B cell (primary cell): ENCODE measurements at regions not wholly inside any gene's neighbourhood (a gene's known extent, or its start where the extent isn't known, plus 50 kb on each side); places are given as distances from the start of the nearest gene placed in this dataset.

Source experiments
- ATAC-seq: fragments of 200-7000 bp; cut with Tn5 transposase; one replicate; pipeline ENCODE4 v1.10.0; 2021; ENCODE audit warnings: low read depth, mild to moderate bottlenecking, moderate number of reproducible peaks, moderate library complexity
- CTCF ChIA-PET: fragments of 350-600 bp; sonication (Branson Sonifier 250); formaldehyde crosslinking; loops from one replicate; lab custom pipeline; 2021; ENCODE audit warnings: antibody characterized with exemption, inconsistent platforms; lab: Charles Lee
- POLR2A ChIA-PET: fragments of 350-600 bp; sonication (Branson Sonifier 250); formaldehyde crosslinking; loops from one replicate; lab custom pipeline; 2021; ENCODE audit warnings: antibody characterized with exemption; lab: Charles Lee
- DNase-seq: peaks from one replicate; pipeline ENCODE4 v3.0.0; 2013
- H2AFZ ChIP-seq: 2 replicates; pipeline ENCODE4 v1.6.1; 2012; ENCODE audit warnings: mild to moderate bottlenecking, low read depth, low read length; ENCODE audit not compliant: insufficient read depth, poor library complexity, severe bottlenecking
- H3K27ac ChIP-seq, 2 donors: 1 replicate in 1 of 2; 2 replicates in 1 of 2; pipeline ENCODE4 v1.5.1; 2012 to 2013; ENCODE audit warnings: low read length in 2 of 2, mild to moderate bottlenecking in 2 of 2, moderate library complexity in 1 of 2
- H3K27me3 ChIP-seq, 4 experiments: fragments of 200-600 bp in 1 of 4; sonication (generic) in 1 of 4; replicated peaks in 1 of 4; 1 replicate in 2 of 4; 2 replicates in 2 of 4; pipeline versions ENCODE4 v1.6.1 to v1.7.0; 2013 to 2016; ENCODE audit warnings: low read length in 3 of 4, mild to moderate bottlenecking in 2 of 4, mixed read lengths in 1 of 4, moderate library complexity in 1 of 4; ENCODE audit not compliant: insufficient read depth in 4 of 4, control insufficient read depth in 3 of 4; ENCODE audit errors: control extremely low read depth in 1 of 4
- H3K36me3 ChIP-seq, 2 experiments: replicated peaks in 1 of 2; 1 replicate in 1 of 2; 2 replicates in 1 of 2; pipeline versions ENCODE4 v1.6.1 to v1.7.1; 2013; ENCODE audit warnings: low read length in 1 of 2; ENCODE audit not compliant: insufficient read depth in 2 of 2, control insufficient read depth in 1 of 2; ENCODE audit errors: control extremely low read depth in 1 of 2, extremely low read depth in 1 of 2
- H3K4me1 ChIP-seq, 2 donors: fragments of 200-600 bp in 1 of 2; sonication (generic) in 1 of 2; 1 replicate in 1 of 2; 2 replicates in 1 of 2; pipeline versions ENCODE4 v1.5.1 to v1.6.1; 2013 to 2017; ENCODE audit warnings: low read length in 2 of 2; ENCODE audit not compliant: control insufficient read depth in 2 of 2, insufficient read depth in 2 of 2
- H3K4me2 ChIP-seq: replicated peaks from 2 replicates; pipeline ENCODE3; 2012; ENCODE audit warnings: mild to moderate bottlenecking, low read depth, low read length; ENCODE audit not compliant: poor library complexity, severe bottlenecking
- H3K4me3 ChIP-seq, 5 experiments: fragments of 200-600 bp in 1 of 5; sonication (generic) in 1 of 5; 1 replicate in 3 of 5; 2 replicates in 2 of 5; pipeline versions ENCODE4 v1.5.1 to v1.7.0; 2011 to 2016; ENCODE audit warnings: low read length in 4 of 5, mild to moderate bottlenecking in 4 of 5, low read depth in 2 of 5, control low read depth in 1 of 5, moderate library complexity in 1 of 5; ENCODE audit not compliant: insufficient read depth in 1 of 5; ENCODE audit errors: control extremely low read depth in 1 of 5, extremely low read depth in 1 of 5
- H3K79me2 ChIP-seq: fragments of 200-600 bp; sonication (generic); one replicate; pipeline ENCODE4 v1.6.0; 2016; ENCODE audit warnings: low read length; ENCODE audit not compliant: control insufficient read depth, insufficient read depth
- H3K9ac ChIP-seq: fragments of 200-600 bp; sonication (generic); 2 replicates; pipeline ENCODE4 v1.6.1; 2017; ENCODE audit warnings: mild to moderate bottlenecking, low read length, moderate library complexity
- H3K9me3 ChIP-seq, 3 donors: one replicate each; pipeline versions ENCODE4 v1.6.1 to v1.7.1; 2013; ENCODE audit warnings: low read length in 2 of 3; ENCODE audit not compliant: control insufficient read depth in 2 of 3, insufficient read depth in 1 of 3; ENCODE audit errors: control extremely low read depth in 1 of 3
- H4K20me1 ChIP-seq: 2 replicates; pipeline ENCODE4 v1.6.0; 2012; ENCODE audit warnings: mild to moderate bottlenecking, low read length; ENCODE audit not compliant: insufficient read depth, control insufficient read depth, poor library complexity, severe bottlenecking
- H3K27ac Mint-ChIP-seq: one replicate; pipeline ENCODE4 v1.8.0; 2021; ENCODE audit warnings: mixed read lengths
- H3K27me3 Mint-ChIP-seq: one replicate; pipeline ENCODE4 v1.8.0; 2021; ENCODE audit warnings: mixed read lengths
- H3K4me1 Mint-ChIP-seq: one replicate; pipeline ENCODE4 v1.8.0; 2021; ENCODE audit warnings: mixed read lengths
- H3K4me3 Mint-ChIP-seq: one replicate; pipeline ENCODE4 v1.8.0; 2021; ENCODE audit warnings: mixed read lengths
- H3K9me3 Mint-ChIP-seq: one replicate; pipeline ENCODE4 v1.8.0; 2022; ENCODE audit warnings: mixed read lengths; ENCODE audit not compliant: insufficient read depth
- EZH2 ChIP-seq: IDR thresholded peaks from 2 replicates; pipeline ENCODE4 v1.6.1; 2012; ENCODE audit warnings: borderline replicate concordance, low read depth, mild to moderate bottlenecking, moderate library complexity, low read length; ENCODE audit not compliant: insufficient read depth, poor library complexity, severe bottlenecking
- WGBS: methylation state at CpG from one replicate; pipeline ENCODE4 v1.1.5; 2013; ENCODE audit warnings: missing lambda C conversion rate; ENCODE audit not compliant: insufficient coverage; 5-methylcytosine and 5-hydroxymethylcytosine counted together
- intact Hi-C: fragments of 100-400 bp; cut with micrococcal nuclease; formaldehyde crosslinking; loops from one replicate; pipeline ENCODE4 v1.10.0; 2022
- TF ChIP-seq, protein P1 (sequence below): fragments of 200-600 bp; IDR thresholded peaks from one replicate; pipeline ENCODE4 v1.8.0; 2022; ENCODE audit warnings: antibody characterized with exemption, mild to moderate bottlenecking

DNA sequence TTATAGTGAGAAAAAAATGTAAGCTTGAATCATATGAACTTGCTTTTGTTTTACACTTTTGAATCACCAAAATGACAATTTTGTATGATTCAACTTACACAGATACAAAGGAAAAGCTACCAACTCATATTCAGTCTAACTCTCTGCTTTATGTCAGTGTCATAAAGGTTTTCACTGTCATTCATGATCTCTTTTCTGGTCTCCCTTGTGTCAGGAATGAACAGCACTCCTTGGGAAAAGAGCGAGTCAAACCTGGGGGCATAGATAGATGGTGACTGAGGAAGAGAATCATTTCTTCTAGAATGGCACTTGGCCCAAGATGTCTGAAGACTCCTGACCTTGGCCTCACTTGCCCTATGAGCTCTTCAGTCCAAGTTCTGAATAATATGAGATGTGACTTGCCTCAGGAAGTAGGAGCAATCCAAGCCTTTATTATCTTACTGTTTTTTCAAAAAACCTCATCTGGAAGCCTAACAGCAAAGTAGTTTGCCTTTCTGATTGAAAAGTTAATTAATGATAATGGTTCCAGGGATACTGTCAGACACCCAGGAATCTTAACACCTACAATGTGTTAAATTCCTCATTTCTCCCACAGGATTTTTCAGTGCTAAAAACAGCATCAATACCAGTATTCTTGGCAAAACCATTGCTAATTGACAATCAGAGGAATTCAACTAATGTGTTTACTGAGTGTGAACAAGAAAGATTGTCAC, 270.0 kb upstream of the HSF2 start:
- no peak overlapping the region for H3K9ac ChIP-seq
- H3K9me3 ChIP-seq, result no peaks in the 10 kb centered on the region
- CTCF ChIA-PET, result no interaction called here
- H3K4me1 Mint-ChIP-seq, result no peaks in the 10 kb centered on the region
- intact Hi-C loops, result no loop called here
- no peak for ATAC-seq
- no peak overlapping the region for H3K27ac Mint-ChIP-seq
- H3K4me3 Mint-ChIP-seq, result no peak overlapping the region
- TF ChIP-seq, protein P1, sequence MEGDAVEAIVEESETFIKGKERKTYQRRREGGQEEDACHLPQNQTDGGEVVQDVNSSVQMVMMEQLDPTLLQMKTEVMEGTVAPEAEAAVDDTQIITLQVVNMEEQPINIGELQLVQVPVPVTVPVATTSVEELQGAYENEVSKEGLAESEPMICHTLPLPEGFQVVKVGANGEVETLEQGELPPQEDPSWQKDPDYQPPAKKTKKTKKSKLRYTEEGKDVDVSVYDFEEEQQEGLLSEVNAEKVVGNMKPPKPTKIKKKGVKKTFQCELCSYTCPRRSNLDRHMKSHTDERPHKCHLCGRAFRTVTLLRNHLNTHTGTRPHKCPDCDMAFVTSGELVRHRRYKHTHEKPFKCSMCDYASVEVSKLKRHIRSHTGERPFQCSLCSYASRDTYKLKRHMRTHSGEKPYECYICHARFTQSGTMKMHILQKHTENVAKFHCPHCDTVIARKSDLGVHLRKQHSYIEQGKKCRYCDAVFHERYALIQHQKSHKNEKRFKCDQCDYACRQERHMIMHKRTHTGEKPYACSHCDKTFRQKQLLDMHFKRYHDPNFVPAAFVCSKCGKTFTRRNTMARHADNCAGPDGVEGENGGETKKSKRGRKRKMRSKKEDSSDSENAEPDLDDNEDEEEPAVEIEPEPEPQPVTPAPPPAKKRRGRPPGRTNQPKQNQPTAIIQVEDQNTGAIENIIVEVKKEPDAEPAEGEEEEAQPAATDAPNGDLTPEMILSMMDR, result no peak
- no peak for TF ChIP-seq EZH2
- no peaks in the 10 kb centered on the region for H4K20me1 ChIP-seq
- no peak overlapping the region for H2AFZ ChIP-seq
- POLR2A ChIA-PET, result no interaction called here
- H3K27ac ChIP-seq, result no peak overlapping the region
- H3K27me3 ChIP-seq, result no peaks in the 10 kb centered on the region
- H3K79me2 ChIP-seq, result no peaks in the 10 kb centered on the region
- H3K4me2 ChIP-seq, result no peak overlapping the region
- no peaks in the 10 kb centered on the region for H3K27me3 Mint-ChIP-seq
- H3K36me3 ChIP-seq, result no peaks in the 10 kb centered on the region
- H3K4me3 ChIP-seq, result no peak overlapping the region
- 80% methylated on average over 1 of the region's 1 CpG for WGBS
- H3K4me1 ChIP-seq, result no peaks in the 10 kb centered on the region
- H3K9me3 Mint-ChIP-seq, result no peaks in the 10 kb centered on the region
- DNase-seq, result no peak

DNA sequence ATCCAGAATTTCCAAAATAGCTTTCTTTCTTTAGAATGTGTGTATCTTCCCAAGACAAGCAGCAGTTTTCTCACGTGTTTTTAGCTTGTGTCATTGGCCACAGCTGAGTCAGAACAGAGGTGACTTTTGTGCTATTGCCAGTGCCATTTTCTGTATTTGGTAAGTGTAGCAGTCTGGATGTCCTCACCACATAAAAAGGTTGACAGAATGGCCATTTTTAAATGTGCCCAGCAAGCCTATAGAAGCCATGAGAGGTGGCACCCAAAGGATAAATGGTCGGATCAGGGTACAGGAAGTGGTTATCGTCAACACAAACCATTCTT, 269.5 kb upstream of the HSF2 start:
- ATAC-seq, result no peak
- 88% methylated on average over 1 of the region's 3 CpGs for WGBS
- Histone ChIP-seq H4K20me1 (no peaks in the 10 kb centered on the region), H2AFZ (no peak overlapping the region), H3K27me3 (no peaks in the 10 kb centered on the region), H3K27ac (no peak overlapping the region), H3K4me2 (no peak overlapping the region), H3K4me1 (no peaks in the 10 kb centered on the region), H3K9me3 (no peaks in the 10 kb centered on the region), H3K4me3 (no peak overlapping the region), H3K36me3 (no peaks in the 10 kb centered on the region), H3K79me2 (no peaks in the 10 kb centered on the region), H3K9ac (no peak overlapping the region)
- ChIA-PET POLR2A (no interaction called here), CTCF (no interaction called here)
- no peak overlapping the region for H3K4me3 Mint-ChIP-seq
- no peaks in the 10 kb centered on the region for H3K9me3 Mint-ChIP-seq
- no peak for DNase-seq
- no peak for TF ChIP-seq EZH2
- TF ChIP-seq, protein P1, result no peak
- intact Hi-C loops, result no loop called here
- no peak overlapping the region for H3K27ac Mint-ChIP-seq
- H3K27me3 Mint-ChIP-seq, result no peaks in the 10 kb centered on the region
- no peaks in the 10 kb centered on the region for H3K4me1 Mint-ChIP-seq
